NOMO-1 (cell line): ENCODE measurements at regions not wholly inside any gene's neighbourhood (a gene's known extent, or its start where the extent isn't known, plus 50 kb on each side); places are given as distances from the start of the nearest gene placed in this dataset.

Source experiments
- DNase-seq, 2 experiments: peaks; one replicate each; lab custom pipeline; 2025; ENCODE audit not compliant: unreplicated experiment in 2 of 2; lab: John Stamatoyannopoulos, UW

DNA sequence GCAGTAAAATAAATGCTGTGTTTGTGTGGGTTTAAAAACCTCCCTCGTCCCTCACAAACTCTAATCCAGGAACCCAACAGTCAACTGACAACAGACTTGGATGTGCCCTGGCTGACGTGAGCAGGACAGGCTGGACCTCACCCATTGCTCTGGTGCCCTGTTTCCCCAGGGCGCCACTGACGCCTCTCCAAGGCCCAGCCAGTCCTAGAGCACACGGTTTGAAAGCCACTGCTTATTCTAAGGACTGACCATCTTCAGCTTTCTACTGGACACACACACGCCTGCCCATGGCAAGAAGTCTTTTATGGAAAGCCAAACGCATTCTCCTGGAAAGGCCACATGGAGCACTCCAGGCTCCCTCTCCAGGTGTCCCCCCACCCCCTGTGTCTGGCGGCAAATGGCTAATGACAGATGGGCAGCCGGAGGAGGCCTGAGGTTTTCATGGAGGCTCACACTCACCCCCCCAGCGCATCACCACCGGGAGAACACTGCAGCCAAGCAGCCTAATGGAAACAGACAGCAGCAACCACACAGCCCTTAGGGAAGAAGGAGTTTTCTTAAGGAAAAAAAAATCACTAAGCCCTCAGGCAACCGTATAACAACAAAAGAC, 319.2 kb downstream of the SOX9 start:
- no peak for DNase-seq

DNA sequence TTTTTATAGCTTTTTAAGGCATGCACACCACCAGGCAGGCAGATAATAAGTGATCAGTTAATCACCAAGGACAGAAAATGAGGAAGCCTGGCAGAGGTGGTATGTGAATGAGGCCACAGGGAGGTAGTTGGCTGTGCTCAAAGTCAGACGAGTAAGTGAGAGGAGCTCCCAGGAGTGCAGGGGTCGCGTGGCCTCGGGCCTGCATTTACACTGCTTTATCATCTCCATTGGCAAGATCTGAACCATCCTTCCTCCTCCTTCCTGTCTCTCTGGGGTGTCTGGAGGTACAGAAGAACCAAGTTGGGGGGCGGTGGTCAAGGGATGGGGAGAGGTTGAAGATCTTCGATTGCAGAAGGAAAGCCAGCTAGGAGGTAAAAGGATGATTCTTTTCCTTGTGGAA, 320.1 kb downstream of the SOX9 start:
- DNase-seq, result no peak

DNA sequence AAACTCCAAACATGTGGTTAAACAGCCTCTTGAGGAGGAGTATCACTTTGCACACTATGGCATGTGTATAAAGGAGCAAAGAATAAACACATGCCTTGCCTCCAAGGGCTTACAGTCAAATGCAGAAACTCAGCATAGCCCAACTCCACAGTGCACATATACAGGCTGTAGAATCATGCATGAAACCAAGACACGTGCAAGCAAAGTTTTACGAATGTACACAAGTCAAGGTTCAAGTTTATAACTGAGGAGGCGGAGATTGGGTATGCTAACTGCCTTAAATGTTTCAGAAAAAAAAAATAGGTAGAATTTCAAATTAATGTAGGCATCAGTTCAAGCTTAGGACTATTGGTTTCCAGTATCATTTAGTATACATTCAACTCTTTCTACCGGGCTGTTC, 321.1 kb downstream of the SOX9 start:
- no peak for DNase-seq

DNA sequence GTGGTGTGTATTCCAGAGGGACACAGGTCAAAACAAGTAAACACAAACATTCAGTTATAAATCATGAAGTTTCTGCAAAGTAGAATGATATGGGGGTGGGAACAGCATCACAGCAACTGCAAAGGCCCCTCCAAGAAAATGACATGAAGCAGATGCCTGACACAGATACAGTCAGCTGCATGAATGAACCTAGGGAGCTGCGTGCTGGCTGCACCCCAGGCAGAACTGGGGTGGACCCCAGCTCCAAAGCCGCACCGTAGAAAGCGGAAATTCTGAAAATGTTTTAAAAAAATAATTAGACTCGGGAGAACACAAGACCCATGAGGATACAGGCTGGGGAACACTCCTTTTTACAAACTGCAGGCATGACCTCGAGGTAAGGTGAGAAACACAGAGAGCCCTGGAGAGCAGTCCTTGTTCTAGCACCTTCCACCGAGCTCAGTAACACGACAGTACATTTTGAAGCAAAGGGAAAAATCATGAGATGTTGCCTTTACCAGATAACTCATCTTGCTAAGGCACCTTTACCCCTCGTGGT, 323.8 kb downstream of the SOX9 start:
- DNase-seq, result no peak

DNA sequence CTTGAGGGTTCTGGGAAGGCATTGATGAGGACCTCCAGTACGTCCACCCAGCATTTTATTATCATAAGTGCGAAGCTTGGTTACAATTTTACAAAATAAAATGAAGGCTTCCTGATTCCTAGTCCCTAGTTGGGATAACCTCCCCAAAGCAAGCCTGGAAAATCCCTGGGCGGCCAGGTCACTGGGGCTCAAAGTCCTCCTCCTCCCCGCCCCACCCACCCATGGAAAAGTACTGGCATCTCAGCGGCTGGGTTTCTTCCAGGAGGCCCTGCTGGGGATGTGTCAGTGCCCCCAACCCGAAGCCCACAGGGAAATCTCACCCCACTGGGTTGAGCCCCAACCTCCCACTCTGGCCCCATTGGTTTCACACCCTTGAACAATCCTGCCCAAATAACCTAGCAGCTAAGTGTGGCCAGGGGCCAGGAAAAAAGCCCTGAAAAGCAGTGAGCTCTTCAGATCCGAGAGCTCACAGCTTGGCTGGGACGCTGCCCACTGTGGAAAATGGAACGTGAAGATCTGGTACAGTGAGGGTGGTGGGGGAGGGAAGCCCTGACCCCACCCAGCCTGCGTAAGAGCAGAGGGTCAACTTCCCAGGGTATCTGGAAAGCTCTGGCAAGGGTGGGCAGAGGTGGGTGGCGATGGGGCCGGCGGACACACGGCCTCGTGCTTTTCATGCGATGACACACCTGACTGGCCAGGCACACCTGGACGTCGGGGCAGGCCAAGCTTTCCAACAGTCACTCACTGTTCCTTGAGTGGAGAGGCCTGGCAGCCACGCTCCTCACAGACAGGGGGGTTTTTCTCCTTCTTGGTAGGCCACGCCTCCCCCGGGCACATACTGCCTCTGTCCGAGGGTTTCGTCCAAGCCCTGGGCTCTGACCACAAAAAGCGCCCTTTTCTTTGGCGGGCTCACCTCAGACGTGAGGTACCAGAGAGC, 324.5 kb downstream of the SOX9 start:
- DNase-seq, result no peak

DNA sequence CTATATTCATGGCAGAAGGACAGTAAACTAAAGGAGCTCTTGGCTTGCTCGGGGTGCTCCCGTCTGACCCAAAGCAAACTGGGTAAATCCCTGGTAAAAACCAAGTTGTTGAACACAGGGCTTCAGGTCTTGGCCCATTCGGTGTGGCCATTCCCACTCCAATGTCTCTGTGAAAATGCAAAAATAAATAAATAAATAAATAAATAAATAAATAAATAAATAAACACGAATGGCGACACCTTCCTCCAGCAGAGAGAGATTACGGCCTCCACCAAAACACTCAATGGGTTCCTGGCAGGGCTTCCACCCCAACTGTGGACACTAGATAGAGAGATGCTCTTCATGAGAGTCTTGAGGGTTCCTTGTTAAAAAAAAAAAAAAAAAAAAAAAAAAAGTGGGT, 325.3 kb downstream of the SOX9 start:
- no peak for DNase-seq

DNA sequence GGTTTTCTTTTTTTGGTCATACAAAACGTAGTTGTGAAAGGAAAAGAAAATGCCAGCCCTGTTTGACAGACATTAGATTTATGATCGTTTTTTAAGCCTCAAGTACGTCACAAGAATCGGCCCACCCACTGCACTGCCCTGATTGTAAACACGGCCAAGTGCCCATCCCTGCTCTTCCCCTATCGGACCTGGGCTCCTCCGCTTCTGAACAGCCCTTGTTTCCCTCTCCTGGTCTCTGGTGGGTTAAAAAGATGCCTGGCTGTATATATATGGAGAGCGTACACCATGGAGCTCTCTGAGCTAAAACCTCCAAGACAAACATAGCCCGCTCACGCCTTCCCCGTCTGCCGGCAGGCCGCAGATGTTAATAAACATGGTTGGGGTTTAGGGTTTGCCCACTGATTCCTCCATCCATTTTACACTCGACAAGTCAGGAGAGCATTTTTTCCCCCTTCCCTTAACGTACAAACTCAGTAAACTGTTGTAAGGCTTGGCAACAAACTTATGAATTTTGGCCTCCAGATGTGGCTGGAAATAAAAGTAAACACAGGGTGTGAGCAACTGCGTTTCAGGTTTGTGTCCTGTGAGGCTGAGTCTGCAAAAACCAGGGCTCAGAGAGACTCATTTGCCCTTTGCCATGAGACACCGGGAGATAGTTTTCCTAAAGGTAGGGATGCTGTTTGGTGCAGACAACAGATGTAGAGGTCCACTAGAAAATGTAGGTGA, 325.9 kb downstream of the SOX9 start:
- DNase-seq, result no peak

DNA sequence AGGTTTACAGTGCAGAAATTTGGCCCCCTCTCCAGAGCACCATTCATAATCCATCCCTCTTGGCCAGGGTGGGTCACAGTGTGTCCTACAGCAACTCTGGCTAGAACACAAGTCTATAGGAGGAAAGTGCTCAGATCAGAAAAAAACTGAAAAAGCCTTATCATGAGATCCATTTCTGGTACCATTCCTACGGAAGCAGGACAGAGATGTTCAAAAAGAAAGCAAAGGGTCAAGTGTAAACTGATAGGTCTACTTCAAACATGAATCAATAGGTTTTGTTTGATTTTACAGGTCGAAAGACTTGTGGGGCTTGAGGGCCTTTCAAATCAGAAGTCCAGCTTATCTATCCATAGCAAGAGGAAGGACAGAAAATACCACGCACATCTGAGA, 326.4 kb downstream of the SOX9 start:
- no peak for DNase-seq

DNA sequence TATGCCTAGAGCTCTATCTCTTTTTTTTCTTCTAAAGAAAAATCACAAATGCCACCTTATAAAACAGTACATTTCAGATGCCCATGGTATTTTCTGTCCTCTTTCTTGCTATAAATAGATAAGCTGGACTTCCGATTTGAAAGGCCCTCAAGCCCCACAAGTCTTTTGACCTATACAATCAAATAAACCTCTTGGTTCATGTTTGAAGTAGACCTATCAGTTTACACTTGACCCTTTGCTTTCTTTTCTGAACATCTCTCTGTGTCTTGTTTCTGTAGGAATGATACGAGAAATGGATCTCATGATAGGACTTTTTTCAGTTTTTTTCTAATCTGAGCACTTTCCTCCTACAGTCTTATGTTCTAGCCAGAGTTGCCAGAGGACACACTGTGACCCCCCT, 327.2 kb downstream of the SOX9 start:
- no peak for DNase-seq

DNA sequence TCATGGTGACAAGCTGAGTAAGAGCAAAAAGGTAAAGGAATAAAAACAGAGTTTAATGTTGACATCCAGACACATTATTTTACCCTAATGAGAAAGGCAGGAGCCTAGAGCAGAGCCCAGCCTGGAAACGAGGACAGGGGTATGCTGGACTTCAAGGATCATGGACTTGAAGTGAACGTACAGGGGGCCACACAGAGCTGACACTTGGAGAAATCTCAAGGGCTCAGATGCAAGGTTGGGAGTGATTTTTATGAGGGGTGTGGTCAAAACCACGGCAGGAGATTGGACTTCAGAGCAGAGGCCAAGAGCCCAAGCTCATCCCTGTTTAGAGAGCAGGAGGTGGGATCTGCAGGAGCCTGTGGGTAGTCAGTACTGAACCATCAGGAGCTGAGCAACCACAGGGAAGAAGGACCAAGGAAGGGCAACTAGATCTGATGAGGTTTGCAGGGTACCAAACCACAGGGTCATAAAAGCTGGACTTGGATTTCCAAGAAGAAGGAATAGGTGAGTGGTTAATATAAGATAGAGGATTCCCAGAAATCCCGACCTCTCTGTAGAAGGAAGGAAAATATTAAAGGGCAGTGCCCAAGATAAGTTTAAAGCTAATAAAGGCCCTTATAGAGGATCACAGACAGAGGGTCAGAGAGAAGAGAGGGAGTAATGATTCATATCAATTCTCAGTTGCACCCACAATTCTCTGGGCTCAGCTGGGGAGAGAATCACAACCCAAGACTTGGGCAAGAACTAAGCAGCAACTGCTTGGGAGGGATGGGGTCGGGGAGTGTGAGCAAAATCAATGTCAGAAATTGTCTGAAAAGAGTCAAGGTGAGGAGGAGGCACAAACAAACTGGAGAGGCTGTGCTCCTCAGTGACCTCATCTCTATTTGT, 331.7 kb downstream of the SOX9 start:
- no peak for DNase-seq

DNA sequence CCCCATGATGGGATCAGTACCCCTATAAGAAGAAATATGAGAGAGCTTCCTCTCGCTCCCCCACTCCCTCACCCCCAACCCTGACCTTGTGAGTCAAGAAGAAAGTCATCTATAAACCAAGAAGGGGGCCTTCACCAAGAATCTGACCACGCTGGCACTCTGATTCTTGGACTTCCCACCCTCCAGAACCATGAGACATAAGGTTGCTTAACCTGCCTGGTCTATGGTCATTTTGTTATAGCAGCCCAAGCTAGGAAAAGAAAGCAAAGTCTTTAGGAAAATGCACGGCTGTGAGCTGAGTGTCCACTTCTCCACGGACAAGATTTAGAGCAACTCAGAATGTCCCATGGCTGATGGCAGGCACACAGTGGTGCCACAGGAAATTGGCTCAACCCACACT, 333.5 kb downstream of the SOX9 start:
- no peak for DNase-seq

DNA sequence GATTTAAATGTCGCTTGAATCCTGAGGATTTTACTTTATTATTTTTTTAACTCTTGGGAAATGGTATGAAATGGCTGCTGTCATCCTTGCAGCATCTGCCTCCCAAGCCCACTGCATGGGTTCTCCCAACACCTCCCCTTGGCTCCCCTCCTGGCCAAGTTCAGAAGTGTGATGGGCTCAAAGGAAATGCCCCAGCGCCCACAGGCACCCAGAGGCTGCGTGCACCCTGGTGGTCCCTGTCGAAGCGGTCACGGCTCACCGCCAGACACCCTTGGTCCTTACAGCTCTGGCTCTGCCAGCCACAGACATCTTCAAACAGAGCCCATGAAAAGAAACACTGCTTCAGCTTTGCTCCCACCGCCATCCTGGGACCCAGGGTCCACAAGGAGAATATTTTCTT, 334.7 kb downstream of the SOX9 start:
- no peak for DNase-seq

DNA sequence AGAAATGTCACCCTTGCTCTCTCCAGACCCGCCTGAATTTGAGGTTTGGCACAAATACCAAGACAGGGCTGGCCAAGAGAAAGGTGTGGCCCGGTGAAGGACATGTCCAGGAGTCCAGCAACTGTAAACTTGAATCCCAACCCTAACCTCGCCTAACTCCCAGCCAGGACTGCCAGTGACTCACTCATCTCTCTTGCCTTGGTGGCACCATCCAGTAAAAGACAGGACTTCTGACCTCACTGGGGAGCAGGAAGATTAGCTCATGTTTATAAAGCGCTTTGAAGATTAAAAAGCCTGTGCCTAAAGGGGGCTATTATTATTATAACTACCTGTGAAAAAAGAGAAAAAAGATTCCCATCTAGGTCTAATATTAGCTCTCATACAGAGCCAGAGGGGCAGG, 335.3 kb downstream of the SOX9 start:
- DNase-seq, result no peak

DNA sequence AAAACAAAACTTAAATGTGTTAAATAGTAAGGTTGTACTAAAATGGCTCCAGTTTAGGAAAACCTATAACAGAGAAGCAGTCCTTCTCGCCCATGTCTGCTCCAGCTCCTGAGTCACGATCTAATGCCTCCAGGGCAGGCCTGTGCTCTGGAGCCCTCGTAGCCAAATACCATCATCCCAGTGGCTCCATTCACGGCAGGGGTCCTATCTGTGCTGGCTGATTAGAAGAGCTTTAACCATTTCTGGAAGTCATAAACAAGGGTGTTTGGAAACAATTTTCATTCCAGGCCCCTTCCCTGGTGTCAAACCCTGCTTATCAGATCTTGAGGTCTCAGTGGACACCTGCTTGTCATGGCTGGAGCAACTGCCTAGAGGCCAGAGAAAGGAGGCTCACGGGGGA, 336.9 kb downstream of the SOX9 start:
- DNase-seq, result no peak

DNA sequence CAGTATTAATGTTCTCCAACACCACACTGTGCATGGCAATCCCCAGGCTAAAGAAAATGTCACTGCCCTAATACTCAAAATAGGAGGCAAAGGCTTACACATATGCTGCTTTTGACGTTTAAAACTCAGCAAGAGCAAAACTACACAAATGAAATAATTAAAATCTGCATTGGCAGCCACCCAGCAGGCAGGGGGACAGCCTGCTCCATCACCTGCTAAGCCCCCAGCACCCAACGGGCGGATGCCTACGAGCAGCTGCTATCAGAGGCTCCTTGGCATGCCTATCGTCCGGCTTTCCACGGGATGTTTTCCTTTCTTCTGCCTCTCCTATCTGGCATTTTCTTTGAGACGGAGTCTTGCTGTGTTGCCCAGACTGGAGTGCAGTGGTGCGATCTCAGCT, 337.5 kb downstream of the SOX9 start:
- no peak for DNase-seq

DNA sequence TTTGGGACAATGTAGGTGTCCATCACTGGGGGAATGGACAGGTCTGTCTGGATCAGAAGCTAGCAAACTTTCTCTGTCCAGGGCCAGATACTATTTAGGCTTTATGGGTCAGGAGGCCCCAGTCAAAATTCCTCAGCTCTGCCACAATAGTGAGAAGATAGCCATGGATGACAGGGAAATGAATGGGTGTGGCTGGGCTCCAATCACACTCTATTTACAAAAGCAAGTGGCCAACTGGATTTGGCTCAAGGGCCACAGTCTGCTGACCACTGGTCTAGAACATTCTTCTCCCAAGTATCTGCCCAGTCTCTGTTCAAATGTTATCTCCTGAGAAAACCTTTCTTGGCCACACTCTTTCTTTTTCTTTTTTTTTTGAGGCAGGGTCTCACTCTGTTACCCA, 339.9 kb downstream of the SOX9 start:
- DNase-seq, result no peak

DNA sequence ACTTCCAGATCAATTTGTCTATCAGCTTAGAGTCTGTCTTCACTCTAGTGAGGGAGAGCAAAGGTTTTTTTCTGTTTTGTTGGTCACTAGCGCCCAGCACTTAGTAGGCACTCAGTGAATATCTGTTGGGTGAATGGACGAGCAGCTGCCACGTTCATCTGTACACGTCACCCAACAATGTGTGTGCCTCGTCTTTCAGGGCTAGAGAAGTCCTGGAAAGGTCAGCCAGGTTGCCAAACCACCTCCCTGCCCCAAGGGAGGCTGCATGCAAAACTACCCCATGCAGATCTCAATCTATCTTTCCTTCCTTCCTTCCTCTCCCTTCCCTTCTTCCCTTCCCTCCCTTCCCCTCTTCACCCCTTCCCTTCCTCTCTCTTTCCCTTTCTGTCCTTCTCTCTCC, 340.9 kb downstream of the SOX9 start:
- no peak for DNase-seq

DNA sequence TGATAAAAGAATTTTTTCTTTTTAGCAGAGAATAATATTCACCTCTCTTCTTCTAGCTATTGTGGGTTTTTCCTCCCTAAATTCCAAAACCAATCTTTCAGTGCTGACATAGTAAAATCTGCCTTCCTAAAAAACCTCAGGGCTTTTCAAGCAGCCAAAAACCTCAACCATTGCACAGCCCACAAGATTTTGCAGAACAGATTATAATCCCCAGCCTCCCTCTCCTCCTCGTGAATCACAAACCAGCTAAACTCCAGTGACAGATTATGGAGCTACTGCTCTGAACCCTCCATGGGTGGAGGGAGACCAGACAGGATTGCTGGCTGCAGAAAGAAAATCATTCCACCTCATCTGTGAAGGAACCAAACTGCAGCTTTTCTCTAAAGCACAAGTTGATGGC, 341.6 kb downstream of the SOX9 start:
- DNase-seq, result no peak

DNA sequence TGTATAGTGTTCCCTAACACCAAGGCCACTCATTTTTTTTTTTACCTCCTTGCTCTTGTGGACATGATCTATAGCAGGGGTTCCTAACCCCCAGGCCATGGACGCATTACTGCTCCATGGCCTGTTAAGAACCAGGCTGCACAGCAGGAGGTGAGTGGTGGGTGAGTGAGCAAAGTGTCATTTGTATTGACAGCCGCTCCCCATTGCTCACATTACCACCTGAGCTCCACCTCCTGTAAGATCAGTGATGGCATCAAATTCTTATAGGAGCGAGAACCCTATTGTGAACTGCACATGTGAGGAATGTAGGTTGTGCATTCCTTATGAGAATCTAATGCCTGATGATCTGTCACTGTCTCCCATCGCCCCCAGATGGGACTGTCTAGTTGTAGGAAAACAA, 342.0 kb downstream of the SOX9 start:
- no peak for DNase-seq

DNA sequence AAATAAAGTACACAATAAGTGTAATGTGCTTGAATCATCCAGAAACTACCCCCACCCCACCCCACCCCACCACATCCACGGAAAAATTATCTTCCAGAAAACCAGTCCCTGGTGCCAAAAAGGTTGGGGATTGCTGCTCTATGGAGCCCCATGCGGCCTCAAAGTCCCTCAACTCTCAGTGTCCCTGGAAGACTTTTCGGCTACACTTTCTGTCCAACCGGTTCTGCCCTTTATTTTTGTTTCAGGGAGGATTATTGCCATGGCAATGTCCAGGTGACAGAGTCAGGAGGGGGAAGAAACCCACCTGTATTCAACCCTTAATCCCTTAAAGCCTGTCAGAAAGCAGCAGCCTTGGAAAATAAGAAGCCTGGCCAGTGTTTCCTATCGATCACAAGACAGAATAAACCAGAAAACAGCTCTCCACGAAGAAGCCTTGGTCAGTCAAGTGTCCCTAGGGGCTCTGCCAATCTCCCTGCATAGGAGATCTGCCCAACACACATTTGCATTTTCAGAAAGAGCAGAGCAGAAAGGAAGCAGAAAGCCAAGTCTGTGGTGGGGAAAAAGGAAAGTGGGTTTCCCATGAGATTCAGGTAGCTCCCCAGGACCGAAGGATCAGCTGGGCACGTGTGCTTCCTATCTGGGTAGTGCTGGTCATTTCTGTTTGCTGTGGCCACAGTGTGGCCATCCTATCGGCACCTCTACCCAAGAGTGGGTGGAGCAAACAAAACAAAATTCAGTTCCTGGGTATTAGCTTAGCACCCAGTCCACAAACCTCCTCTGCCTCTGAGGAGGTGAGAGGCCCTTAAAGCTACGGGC, 342.7 kb downstream of the SOX9 start:
- DNase-seq, result no peak
